ENCODE measurements at regions not wholly inside any gene's neighbourhood (a gene's known extent, or its start where the extent isn't known, plus 50 kb on each side); places are given as distances from the start of the nearest gene placed in this dataset.

DNA sequence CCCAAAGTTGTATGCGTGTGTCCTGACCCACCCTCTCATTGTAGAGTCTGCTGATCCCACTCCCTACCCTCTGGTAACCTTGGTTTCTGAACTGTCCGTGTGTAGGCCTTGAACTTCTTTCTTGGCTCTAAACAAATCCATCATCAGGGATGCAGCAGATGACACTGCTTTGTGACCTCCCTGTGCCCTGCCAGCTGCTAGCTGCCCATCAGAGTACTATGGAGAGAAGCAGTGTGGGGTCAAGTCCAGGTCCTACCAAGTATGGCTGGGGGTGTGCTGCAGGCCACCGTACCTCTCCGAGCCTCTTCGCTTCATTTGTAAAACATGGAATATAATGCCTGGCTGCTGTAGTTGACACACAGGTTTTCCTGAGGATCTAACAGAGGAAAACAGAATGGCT lies 183.5 kb upstream of the RBPJ start:
- no peak for DNase-seq (ENCODE audit: low spot score)

DNA sequence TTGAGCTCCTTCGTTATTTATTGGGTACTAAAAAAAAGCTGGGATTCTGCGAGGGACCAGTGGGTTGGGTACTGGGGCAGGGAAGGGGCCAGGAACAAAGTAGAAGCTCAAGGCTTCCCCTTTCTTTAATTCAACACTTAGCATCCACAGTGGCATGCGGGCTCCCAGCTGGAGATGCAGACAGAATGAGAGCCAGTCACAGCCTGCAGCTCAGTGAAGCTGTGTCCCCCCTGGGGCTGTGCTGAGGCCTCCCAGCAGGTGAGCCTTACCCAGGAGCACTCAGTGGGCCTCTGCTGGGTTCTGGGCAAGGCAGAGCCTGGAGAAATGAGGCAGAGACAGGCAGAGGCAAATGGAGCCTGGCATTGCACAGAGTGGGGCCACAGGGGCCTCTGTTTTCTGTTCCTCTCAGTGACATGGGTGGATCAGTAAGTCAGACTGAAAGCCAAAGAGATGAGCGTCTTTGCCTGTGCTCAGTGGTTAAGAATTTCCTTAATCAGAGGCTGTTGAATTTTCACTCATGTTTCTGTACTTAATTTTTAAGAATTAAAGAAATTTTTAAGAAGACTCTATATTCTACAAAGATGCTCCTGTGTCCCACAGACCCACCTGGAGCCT lies 181.4 kb upstream of the RBPJ start:
- no peak for DNase-seq (ENCODE audit: low spot score)

DNA sequence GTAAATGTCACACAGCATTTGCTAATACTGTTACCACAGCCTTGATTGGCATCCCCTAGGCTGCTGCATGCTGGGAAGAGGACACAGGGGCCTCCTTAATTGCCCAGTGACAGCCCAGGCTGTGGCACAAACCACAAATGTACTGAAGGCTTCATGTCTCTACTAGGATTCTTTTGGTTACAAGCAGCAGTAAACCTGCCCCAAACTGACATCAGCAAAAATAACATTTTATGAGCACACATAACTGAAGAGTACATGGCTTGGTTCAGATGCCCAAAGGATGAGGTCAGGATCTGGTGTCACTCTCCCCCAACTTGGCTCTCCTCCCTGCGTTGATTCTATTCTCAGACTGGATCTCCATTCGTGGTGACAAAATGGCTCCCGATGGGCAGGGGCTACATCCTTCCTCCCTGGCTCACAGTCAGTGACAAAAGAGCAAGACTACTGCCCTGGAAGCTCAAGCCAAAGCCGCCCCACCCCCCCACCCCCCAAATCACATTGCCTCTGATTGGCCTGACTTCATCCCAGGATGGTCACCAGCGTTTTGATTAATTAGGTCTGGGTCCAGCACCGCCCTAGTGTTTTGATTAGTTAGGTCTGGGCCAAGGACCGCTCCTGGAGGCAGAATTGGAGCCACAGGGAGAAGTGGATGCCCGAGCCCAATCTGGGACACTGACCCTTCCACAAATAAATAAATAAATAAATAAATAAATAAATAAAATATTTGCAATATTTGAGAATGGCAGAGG lies 180.5 kb upstream of the RBPJ start:
- DNase-seq (ENCODE audit: low spot score) = no peak

DNA sequence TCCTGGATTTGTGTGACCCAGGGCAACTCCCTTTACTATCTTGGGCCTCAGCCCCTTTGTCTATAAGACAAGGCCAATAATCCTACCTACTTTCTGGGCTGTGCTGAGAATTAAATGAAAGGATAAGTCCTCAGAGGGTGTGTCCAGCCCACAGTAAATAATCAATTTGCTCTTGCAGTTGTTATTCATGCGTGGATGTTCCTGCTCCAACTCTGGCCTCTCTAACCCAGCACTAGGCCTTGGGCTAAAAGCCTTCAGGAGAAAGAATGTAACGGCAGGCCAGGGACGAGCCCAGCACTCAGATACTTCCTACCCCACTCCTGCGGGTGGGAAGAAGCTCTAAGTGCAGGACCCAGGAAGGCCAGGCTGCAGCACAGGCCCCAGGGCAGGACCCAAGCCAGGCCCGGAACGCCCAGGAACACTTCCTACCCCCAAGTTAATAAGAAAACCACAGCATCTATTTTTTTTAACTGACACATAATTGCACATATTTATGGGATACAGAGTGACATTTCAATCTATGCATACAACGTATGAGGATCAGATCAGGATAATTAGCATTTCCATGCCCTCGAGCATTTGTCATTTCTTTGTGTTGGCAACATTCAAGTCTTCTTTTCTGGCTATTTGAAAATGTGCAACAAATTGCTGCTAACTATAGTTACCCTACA lies 179.6 kb upstream of the RBPJ start:
- DNase-seq (ENCODE audit: low spot score) = no peak

DNA sequence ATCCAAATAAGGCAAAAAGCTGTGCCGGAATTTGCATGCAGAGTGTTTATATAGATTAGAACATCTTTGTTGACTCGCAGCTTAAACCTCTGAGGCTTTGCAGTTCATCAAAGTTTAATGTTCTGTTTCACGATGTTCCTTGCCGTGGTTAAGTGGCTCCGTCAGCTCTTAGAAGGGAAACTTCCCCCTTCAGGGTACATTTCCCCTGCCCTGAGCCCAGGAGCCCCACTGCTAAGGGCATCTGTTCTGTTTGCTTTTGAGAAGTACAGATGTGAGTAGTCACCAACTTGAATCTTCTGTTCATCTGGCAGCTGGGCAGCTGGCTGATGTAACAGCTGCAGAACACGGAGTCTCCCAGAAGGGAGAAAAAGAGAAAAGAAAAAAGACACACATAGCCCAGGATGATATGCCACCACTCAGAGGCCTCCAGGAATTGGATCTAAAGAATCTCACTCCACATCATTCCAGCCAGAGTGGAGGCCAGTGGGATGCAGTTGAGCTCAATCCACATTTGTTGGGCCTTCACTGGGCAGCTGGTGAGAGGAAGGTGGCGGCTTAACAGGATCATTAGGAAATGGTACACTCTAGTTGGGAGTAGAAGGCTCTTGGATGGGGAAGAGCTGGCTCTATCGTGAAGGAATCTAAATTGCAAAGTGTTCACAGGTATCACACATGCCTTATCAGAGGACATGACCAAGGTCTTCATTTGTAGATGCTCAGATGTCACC lies 178.7 kb upstream of the RBPJ start:
- DNase-seq (ENCODE audit: low spot score) = no peak

DNA sequence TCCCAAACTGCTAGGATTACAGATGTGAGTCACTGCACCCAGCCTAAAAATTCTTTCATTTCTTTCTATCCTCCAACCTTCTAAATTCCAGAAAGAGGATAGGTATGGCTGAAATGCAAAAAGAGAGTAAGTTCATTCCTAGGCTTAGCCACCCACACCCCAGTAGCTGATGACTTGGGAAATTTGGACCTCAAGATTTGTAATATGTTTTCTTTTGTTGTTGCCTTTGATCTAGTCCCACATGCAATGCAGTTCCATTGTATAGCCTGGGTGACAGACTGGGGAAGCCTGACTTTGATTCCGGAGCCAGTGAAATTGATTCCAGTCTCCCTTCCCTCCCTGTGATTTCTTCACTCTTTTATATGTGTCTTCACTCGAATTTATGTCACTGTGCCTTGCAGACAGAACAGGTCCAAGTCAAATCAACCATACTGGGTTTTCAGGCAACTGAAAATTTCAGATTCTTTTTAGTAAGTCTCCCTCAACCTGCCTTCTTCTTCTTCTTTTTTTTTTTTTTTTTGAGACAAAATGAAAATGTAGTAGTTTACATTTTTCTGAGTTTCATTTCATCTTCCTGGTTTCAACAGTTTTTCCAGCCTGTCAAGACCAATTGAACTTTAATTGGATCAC lies 176.2 kb upstream of the RBPJ start:
- peak; percentile 40 for DNase-seq (ENCODE audit: low spot score)

DNA sequence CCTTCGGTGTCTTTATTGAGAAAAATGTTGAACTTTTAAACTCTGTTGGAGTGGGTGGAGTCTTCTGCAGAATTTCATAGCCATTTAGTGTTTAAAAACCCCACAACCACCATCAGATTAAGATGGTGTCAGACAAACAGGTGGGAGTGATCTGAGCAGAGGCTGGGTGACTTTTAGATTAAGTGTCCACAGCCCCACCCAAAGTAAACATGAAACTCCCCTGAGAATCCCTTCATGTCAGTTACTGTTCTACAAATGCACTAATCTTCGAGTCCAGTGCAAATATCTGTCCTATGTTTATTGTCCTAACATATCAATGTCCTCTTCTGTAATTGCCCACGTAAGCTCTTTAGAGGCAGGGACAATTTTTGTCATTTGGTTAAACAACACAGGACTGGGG lies 175.6 kb upstream of the RBPJ start:
- peak; percentile 77 for DNase-seq (ENCODE audit: low spot score)

DNA sequence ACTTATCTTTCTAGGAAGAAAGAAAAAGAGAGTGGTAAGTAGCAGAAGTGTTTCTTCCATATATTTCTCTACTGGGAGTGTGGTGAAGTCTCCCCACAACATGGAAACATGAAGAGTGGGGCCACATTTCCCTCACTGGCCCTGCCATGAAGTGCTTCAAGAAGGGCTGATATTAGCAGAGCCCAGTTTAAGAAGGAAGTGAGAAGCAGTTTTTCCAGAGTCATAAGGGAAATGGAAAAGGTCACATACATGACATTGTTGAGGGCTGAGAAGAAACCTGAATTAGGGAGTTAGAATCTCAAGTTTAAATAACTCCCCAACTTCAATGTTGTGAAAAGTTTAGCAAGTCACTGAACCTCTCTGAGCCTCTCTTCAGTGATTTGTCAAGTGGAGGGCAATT lies 171.9 kb upstream of the RBPJ start:
- no peak for DNase-seq (ENCODE audit: low spot score)

DNA sequence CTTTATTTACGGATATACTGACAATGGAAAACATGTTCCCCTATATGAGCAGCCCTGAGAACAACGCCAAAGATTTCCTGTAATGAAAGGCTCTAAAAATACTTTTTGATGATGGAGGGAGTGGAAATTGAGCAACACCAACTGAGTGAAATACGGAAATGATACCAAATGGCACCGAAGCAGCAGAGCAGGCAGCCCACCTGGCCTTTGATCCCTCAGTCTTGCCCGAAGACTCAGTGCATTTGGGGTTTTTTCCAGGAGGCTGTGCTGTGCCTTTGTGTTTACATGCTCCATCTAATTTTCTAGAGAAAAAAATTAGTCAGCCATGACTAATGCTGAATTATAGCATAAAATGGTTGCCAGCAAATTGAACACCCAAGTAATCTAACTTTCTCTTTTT lies 169.9 kb upstream of the RBPJ start:
- no peak for DNase-seq (ENCODE audit: low spot score)

DNA sequence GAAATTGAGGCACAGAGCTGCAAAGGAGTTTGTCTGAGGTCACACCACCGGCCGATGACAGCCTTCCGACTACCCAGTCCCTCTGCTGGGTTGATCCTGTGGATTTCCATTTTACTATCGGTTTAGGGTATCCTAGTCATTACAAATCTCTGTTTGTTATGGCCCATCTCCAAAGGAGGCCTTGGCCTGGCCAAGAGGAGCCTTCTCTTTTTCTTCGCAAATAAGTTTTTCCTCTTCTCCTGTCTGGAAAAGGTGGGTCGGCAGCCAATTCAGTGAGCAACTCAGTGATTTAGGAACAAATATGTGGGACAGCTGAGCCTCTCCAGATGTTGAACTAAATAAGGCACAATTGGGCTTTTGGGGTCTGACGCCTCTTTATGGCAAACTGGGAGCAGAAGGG lies 169.2 kb upstream of the RBPJ start:
- no peak for DNase-seq (ENCODE audit: low spot score)

DNA sequence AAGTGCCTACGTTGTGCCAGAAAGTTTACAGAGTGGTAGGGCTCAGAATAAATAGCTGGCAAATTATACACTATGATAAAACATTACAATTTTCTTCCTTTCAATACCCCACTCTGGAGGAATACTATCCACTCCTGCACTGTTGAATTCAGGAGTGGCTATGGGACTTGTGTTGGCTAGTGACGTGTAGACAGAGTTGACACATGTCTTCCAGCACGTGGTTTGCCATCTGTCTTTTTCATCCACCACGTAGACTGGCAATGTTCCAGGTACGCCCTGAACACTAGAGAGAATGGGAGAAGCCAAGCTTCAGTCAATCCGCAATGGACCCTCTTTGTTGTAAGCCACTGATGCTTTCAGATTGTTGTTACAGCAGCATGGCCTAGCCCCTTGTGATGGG lies 168.8 kb upstream of the RBPJ start:
- no peak for DNase-seq (ENCODE audit: low spot score)

DNA sequence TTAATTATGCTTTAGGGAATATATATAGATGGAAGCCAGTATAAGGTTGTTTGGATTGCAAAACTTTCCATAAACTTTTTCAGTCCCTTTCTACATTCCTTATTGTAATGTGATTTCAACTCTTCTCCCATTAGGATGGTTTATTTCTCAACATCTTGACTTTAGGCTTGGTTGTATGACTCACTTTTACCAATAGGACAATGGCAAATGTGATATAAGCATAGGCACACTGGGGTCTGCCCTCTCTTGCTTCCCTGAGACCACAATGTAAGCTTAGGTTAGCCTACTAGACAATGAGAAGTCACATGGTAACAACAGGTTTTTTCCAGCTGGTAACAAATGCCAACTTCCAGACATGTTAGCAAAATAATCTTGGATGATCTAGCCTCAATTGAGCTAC lies 163.3 kb upstream of the RBPJ start:
- DNase-seq (ENCODE audit: low spot score) = no peak

DNA sequence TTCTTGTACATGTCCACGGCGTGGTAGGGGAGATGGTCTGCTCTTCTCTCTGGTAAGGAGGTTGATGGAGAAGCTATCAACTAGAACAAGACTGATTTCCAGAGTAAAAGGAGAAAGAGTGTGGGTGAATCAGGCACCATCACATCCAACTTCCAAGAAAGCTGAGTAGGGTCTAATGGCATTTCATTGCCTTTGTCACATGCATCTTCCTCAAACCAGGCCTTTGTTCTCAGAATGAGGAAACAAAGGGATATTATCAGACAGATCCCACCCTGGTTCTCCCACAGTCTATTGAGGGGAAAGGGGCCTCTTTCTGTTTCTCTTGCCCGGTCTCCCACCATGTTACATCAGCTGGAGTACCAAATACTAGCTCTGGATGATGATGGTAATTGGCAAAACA lies 160.2 kb upstream of the RBPJ start:
- DNase-seq (ENCODE audit: low spot score) = no peak

DNA sequence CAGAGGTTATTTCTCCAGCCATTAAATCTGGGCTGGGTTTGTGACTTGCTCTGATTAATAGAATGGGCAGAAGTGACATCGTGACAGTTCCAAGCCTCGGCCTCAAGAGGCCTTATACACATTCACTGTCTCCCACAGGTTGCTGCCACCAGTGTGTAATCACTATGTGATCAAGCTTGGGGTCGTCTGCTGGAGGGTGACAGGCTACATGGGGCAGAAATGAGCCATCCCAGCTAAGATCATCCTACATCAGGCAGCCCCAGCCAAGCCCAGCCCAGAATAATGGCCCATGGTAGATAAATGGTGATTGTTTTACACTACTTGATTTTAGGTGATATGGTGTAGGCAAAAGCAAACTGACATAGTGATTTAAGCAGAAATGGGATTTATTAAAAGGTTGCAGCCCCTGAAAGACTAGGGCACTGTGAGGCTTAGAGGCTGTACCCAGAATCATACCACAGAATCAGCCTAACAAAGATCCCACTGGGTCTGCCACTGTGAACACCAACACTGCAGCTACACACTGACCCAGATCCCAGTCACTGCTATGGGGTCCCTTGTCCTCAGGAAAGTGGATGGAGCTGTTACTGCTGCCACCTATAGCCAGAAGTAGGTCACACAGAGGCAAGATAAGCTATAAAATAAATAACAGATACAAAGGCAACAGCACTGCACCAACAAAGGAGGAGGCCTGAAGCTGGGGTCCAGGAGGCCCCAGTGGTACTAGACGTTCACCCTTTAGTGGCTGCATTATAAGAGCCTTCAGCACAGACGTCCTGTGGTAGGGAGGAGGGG lies 159.6 kb upstream of the RBPJ start:
- DNase-seq (ENCODE audit: low spot score) = peak; percentile 82

DNA sequence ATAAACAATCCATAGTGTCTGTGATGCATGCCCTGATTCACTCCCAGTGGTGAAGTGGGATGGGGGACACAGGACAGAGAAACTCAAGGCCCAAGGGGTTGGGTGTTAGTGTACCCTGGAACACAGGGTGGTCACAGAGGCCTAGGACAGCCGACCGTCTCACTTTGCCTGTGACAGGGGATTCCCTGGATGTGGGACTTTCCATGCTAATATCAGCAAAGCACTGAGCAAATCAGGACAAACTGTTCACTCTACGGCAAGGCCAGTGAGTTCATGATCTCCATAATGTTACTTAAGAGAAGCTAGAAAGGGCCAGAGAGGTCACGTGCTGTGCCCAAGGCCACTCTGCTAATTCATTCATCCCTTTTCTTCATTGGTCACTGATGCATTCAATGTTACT lies 158.7 kb upstream of the RBPJ start:
- DNase-seq (ENCODE audit: low spot score) = no peak

DNA sequence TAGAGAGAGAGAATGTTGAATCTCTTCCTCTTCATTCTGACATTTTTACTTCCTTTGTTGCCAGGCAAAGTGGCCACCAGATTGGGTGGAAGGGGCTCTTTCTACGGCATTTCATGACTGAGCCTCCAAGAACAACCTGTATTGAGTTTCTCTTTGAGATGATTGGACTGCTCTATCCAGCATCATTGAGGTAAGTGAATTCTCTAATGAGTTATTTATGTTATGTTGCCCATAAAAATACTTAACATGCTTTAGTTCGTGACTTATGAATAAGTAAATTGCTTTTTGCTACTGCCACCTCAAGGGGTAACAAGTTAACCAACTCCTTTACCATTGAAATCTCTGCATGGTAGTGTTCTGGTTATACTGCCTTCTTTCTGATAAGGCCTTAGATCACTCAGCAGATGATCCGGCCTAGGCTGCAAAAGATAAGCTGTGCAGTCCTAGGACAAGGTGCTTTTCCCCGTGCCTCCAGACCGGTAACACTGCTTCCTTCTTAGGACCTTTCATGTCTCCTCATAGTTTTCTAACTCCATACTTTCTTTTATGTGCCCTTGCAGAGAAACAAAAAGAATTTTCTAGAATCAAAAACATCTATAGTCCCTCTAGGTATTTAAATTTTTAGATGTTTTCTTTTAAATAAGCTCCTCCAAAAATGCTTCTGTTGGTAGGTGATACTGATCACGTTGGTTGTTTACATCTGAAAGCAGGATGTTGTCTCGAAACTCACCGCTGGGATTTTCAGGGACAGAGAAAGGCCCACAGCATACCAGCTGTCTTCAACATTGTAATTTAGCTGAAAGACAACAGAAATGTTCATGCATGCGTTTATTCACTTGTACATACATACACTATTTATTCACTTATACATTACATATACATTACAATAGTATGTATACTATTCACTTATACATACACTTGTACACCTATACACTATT lies 157.1 kb upstream of the RBPJ start:
- DNase-seq (ENCODE audit: low spot score) = no peak

DNA sequence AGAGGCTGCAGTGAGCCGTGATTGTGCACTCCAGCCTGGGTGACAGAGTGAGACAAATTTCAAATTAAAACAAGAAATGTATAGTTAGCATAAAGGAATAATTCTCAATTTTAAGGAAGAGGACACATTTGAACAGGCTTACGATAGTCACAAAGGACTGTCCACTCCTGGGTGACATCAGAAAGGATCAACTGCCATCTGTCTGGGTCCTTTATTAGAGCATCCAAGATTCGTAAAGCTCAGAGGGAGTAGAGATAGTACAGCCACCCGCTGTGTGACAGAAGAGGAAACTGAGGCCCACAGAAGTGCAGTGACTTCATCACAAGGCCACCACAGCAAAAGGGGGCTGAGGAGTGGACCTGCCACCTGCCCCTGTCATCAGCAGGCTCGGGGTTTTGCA lies 149.3 kb upstream of the RBPJ start:
- no peak for DNase-seq (ENCODE audit: low spot score)

DNA sequence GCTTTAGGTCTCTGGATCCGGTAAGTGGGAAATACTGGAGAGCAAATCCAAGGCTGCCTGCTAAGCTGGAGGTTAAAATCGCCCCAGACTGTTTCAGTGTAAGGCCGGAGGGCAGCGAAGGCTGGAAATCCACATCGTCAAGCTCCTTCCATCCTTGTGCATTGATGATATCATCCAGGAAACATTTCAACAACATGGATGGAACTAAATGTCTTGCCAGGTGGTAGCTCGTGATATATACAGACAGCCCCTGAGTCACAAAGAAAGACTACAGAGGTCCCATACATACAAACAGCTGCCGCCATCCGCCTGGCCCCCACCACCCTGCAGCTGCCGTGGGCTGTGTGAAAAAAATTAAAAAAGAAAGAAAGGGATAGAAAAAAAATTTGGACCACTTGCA lies 148.9 kb upstream of the RBPJ start:
- DNase-seq (ENCODE audit: low spot score) = no peak

DNA sequence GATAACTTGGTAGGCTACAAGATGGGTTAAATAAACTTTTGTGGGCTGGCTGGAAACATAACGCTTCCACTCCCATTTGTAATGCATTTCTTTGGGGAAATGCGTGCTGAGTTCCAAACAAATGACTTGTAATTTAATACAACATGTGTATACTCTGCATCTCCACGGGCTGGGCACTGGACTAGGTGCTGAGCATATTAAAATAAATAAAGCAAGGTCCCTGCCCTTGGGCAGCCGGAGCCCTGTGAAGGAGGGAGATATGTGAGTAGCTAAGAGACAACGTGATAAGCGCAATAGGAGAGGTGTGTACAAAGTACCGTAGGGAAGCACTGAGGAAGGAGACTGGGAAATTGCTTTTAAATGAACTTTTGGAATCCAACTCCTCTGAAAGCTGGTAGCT lies 147.2 kb upstream of the RBPJ start:
- DNase-seq (ENCODE audit: low spot score) = peak; percentile 37

DNA sequence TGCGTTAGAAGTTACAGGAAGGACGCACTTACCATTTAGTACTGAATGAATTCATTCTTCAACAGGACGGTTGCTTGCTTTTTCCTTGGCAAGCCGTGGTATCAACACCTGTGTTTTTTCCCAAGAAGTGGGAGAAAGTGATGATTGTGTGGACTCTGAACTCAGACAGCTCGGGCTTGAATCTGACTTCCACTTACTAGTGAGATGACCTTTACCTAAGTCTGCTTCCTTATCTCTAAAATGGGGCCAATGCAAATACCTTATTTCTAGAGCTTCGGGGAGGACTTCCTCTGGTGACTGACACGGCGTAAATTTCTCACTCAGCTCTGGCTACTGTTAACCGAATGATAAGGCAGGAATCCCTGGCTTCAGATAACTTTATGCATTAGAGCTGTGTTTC lies 146.8 kb upstream of the RBPJ start:
- DNase-seq (ENCODE audit: low spot score) = peak; percentile 72

Measured in HuH-7 (cell line).